ENCODE measurements at regions not wholly inside any gene's neighbourhood (a gene's known extent, or its start where the extent isn't known, plus 50 kb on each side); places are given as distances from the start of the nearest gene placed in this dataset.

DNA sequence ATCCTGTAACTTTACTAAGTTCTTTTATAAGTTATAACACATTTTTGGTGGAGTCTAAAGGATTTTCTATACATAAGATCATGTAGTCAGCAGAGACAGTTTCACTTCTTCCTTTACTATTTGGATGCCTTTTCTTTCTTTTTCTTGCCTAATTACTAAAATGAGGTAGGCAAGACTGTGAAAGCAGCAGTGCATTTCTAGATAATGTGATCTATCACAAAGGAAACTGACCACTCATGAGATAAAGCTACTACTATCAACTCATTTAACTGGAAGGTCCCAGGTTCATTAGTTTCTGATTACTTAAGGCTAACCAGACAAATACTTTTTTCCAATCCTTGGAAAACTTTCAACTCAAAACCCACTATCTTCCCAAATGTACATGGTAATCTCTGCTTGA, 196.2 kb upstream of the E2F8 start:
- H3K4me3 Mint-ChIP-seq (ENCODE audit: unreplicated experiment): no peak overlapping the region
- H3K9me3 Mint-ChIP-seq (ENCODE audit: low read depth): peaks cover 8% of the 10 kb centered on the region
- no peak for TF ChIP-seq CTCF (IDR thresholded peaks at IDR 0.05)
- peaks cover 31% of the 10 kb centered on the region for H3K4me1 Mint-ChIP-seq (ENCODE audit: low read depth)
- DNase-seq (ENCODE audit: low spot score): no peak
- no peaks in the 10 kb centered on the region for H3K36me3 Mint-ChIP-seq (ENCODE audit: low read depth)
- no peak overlapping the region for H3K27ac Mint-ChIP-seq (ENCODE audit: unreplicated experiment)
- peaks cover 2% of the 10 kb centered on the region for H3K27me3 Mint-ChIP-seq (ENCODE audit: low read depth)

- Mint-ChIP-seq H3K4me3 (ENCODE audit: unreplicated experiment) (no peak overlapping the region), H3K27ac (ENCODE audit: unreplicated experiment) (no peak overlapping the region), H3K27me3 (ENCODE audit: low read depth) (peaks cover 7% of the 10 kb centered on the region), H3K9me3 (ENCODE audit: low read depth) (peaks cover 8% of the 10 kb centered on the region), H3K36me3 (ENCODE audit: low read depth) (no peaks in the 10 kb centered on the region), H3K4me1 (ENCODE audit: low read depth) (peaks cover 19% of the 10 kb centered on the region)
- DNase-seq (ENCODE audit: low spot score): no peak
- no peak for TF ChIP-seq CTCF (IDR thresholded peaks at IDR 0.05)
These were observed 194.7 kb upstream of the E2F8 start for GRCh38 chr11:19435306-19435989.

GRCh38 chr11:19433791-19434190, 193.0 kb upstream of the E2F8 start:
- TF ChIP-seq CTCF (IDR thresholded peaks at IDR 0.05): no peak
- no peak overlapping the region for H3K27ac Mint-ChIP-seq (ENCODE audit: unreplicated experiment)
- H3K4me3 Mint-ChIP-seq (ENCODE audit: unreplicated experiment): no peak overlapping the region
- DNase-seq (ENCODE audit: low spot score): no peak
- peaks cover 19% of the 10 kb centered on the region for H3K27me3 Mint-ChIP-seq (ENCODE audit: low read depth)
- peaks cover 1% of the 10 kb centered on the region for H3K36me3 Mint-ChIP-seq (ENCODE audit: low read depth)
- H3K9me3 Mint-ChIP-seq (ENCODE audit: low read depth): peaks cover 8% of the 10 kb centered on the region
- H3K4me1 Mint-ChIP-seq (ENCODE audit: low read depth): peaks cover 19% of the 10 kb centered on the region

GRCh38 chr11:19433367-19433766, 192.6 kb upstream of the E2F8 start:
- peaks cover 21% of the 10 kb centered on the region for H3K27me3 Mint-ChIP-seq (ENCODE audit: low read depth)
- no peak overlapping the region for H3K4me3 Mint-ChIP-seq (ENCODE audit: unreplicated experiment)
- H3K4me1 Mint-ChIP-seq (ENCODE audit: low read depth): peaks cover 16% of the 10 kb centered on the region
- peaks cover 1% of the 10 kb centered on the region for H3K36me3 Mint-ChIP-seq (ENCODE audit: low read depth)
- TF ChIP-seq CTCF (IDR thresholded peaks at IDR 0.05): no peak
- H3K9me3 Mint-ChIP-seq (ENCODE audit: low read depth): peaks cover 8% of the 10 kb centered on the region
- H3K27ac Mint-ChIP-seq (ENCODE audit: unreplicated experiment): no peak overlapping the region
- DNase-seq (ENCODE audit: low spot score): no peak

DNA sequence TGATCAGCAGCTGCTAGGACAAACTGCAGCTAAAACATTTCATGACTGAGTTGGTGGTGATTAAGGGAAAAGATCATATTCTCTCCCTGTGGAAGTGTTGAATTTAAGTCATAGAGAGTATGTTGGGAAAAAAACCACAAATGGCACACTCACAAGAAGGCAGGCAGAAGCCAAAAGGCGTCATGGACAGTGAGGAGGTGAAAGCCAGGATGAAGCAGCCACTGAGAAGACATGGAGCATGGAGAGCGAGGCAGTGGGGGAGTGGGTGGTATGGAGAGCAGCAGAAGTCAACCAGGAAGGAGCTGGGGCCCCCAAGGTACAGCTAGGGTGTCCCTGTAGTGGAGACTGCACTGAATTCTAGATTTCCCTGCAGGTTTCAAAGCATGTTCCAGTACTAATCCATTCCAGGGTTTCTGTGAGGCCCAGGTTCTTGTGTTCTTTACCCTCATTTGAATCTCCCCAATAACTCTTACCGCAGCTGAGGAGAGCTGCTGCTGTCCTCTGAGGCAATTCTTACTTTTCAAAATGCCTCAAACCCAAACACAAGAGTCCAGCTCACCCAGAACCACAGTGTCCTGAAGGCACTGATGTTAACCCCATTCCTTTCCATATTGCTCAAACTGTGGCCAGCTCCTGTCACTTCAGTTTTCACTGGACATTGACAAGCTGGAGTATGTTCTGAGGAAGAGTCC, 191.8 kb upstream of the E2F8 start:
- no peak overlapping the region for H3K27ac Mint-ChIP-seq (ENCODE audit: unreplicated experiment)
- H3K9me3 Mint-ChIP-seq (ENCODE audit: low read depth): peaks cover 8% of the 10 kb centered on the region
- H3K36me3 Mint-ChIP-seq (ENCODE audit: low read depth): peaks cover 1% of the 10 kb centered on the region
- H3K4me3 Mint-ChIP-seq (ENCODE audit: unreplicated experiment): no peak overlapping the region
- H3K4me1 Mint-ChIP-seq (ENCODE audit: low read depth): peaks cover 8% of the 10 kb centered on the region
- peaks cover 24% of the 10 kb centered on the region for H3K27me3 Mint-ChIP-seq (ENCODE audit: low read depth)
- no peak for DNase-seq (ENCODE audit: low spot score)
- no peak for TF ChIP-seq CTCF (IDR thresholded peaks at IDR 0.05)

All from chondrocyte (in vitro differentiated cells).